Muscle of back (tissue), 3 donors: ENCODE measurements at regions not wholly inside any gene's neighbourhood (a gene's known extent, or its start where the extent isn't known, plus 50 kb on each side); places are given as distances from the start of the nearest gene placed in this dataset.
"Not testable (repeated sequence)": the region's sequence is repeated elsewhere in the genome, so short reads cannot be mapped to it uniquely, and the experiment has no call there.

Experiments used
- DNase-seq, 3 donors: peaks; one replicate each; pipeline versions ENCODE4 v3.0.0 to v3.0.0-alpha.2; 2013

- no peak for DNase-seq
Observed at GRCh38 chr3:20484126-20484525, 298.1 kb upstream of the SGO1 start.

DNA sequence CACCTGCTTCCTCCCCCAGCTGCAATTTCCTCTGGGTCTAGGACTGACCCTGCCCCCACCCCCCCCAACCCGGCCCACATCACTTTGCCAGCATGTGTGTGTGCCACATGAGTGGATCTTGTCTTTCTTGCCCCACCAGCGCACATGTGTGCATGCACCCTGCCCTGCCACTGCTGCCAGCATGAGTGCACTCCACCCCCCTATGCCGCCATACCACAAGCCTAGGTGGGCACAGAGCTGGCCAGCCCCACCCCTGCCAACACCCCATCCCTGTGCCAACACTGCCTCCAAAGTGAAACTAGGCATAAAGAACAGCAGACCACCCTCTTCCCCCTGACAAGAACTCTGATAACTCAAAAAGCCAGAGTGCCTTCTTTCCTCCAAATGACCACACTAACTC, 296.3 kb upstream of the SGO1 start:
- no peak for DNase-seq

- DNase-seq = peak; percentile 7 to 42 (median 27)
Observed at GRCh38 chr3:20480786-20481365, 294.9 kb upstream of the SGO1 start.

DNA sequence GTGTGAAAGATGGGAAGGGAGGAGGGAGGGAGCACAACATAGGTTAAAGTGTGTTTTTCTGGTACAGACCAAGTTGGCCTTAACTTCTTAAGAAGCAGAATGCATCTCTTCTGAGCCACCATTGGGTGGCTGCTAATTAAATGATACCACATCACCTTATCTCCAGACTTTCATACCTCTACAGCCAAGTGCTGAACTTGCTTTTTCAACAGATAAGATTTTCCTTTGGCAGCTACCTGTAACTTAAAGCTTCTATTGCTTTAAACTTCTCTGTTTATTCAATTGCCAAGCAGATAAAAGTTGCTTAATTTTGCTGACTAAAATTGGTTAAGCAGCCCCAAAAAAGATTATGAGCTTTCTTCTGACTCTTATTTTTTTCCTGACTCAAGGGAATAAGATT, 292.4 kb upstream of the SGO1 start:
- DNase-seq = no peak

DNA sequence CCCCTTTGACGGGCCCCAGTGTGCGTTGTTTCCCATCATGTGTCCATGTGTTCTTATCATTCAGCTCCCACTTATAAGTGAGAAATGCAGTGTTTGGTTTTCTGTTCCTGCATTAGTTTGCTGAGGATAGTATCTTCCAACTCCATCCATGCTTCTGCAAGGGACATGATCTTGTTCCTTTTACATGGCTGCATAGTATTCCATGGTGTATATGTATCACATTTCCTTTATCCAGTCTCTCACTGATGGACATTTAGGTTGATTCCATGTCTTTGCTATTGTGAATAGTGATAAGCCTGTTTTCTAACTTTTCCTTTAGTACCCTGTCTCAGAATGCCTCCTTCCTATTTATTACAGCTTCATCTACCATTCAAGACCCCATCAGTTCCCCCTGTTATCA, 278.2 kb upstream of the SGO1 start:
- DNase-seq = not testable (repeated sequence)

GRCh38 chr3:20462723-20463122, 276.7 kb upstream of the SGO1 start:
- no peak for DNase-seq

GRCh38 chr3:20462226-20462625, 276.2 kb upstream of the SGO1 start:
- DNase-seq = no peak

DNA sequence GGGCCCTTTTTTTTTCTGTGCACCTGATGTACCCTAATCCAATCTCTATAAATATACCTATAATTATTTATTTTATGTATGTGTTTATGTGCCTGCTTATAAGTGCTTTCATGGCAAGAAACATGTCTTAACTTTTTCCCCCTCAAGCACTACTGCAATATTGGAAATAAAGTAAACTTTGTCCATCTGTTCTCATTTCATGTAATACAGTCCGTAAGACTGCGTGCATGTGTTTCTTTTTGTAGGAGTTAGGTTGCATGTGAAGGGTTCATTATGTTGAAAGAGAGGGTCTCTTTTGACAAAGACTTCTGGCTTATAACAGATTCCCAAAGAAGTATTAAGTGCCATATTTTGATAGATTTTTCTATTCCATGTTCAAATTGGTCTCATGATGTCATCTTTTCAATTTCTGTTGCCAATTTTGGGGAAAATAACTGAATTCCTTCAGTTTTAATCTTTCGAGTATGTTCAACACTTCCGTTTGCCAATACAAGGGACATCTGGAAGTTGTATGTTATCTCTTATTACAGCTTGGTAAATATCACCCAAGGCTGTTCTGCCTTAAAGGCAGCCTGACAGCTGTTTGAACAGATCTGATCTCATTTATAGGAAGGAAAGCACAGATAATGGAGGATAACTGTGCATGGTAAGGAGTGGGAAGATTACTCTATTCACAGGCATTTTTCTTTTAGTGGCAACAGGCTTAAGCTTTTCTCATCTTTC, 273.1 kb upstream of the SGO1 start:
- DNase-seq = peak; percentile 36 to 79 (median 55)

- DNase-seq = no peak
Observed at GRCh38 chr3:20456511-20456910, 270.5 kb upstream of the SGO1 start.

- no peak for DNase-seq
Observed at GRCh38 chr3:20451170-20451569, 265.2 kb upstream of the SGO1 start.

- no peak for DNase-seq
Observed at GRCh38 chr3:20450611-20451010, 264.6 kb upstream of the SGO1 start.

- no peak for DNase-seq
Observed at GRCh38 chr3:20442846-20443245, 256.8 kb upstream of the SGO1 start.

- not testable (repeated sequence) for DNase-seq
Observed at GRCh38 chr3:20427268-20427667, 241.3 kb upstream of the SGO1 start.

- no peak for DNase-seq
Observed at GRCh38 chr3:20425138-20425537, 239.1 kb upstream of the SGO1 start.

GRCh38 chr3:20424086-20424485, 238.1 kb upstream of the SGO1 start:
- DNase-seq = peak in 2 of 3 donors; percentile 53 to 68

- DNase-seq = no peak
Observed at GRCh38 chr3:20422391-20422790, 236.4 kb upstream of the SGO1 start.

DNA sequence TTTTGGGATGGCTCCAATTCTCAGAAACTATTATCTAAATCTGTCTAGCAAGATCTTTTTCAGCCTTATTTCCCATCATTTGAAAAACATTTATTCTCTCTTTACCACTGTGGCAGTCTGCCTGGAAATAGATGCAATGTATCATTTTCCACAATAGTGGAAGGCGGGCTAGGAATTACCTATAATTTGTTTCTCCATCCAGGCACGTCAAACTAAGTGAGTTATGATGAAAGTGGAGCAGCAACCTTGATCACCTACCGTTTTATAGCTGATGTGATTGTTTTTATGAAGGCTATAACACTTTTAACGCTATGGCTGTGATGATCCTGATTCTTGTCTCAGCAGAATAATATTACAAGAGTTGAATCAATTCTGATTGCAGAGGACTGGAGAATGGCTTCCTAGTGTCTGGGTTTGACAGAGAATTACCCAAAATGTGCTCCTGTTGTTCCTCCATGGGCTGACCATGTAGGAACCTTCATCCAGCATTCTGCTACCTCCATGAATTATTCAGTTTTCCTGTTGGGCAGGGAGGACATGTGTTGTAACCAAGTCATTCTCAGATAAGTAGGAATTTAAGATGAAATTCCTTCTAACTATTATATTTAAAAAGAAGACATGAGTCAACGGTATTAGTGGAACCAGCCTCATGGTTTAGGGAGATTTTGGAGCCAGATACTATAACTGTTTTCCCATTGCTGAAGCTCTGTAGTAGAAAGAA, 231.5 kb upstream of the SGO1 start:
- DNase-seq = no peak

DNA sequence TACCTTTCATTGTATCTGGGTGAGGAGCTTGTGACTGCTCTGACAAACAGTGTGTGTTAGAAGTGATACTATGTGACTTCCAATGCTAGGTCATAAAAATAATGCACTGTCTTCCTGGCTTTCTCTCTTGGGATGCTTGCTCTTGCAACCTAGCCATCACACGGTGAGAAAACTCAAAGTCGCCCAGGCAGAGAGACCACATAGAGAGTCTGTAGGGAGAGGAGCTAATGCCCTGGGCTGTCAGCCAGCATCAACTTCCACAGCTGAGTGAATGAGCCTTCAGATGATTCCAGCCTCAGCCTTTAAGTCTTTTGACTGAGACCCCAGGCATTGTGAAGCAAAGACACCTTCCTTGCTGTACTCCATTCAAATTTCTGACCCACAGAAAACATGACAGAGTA, 220.6 kb upstream of the SGO1 start:
- peak in 2 of 3 donors; percentile 26 to 27 for DNase-seq

- DNase-seq = peak in 1 of 3 donors; percentile 60
Observed at GRCh38 chr3:20405744-20406143, 219.7 kb upstream of the SGO1 start.

DNA sequence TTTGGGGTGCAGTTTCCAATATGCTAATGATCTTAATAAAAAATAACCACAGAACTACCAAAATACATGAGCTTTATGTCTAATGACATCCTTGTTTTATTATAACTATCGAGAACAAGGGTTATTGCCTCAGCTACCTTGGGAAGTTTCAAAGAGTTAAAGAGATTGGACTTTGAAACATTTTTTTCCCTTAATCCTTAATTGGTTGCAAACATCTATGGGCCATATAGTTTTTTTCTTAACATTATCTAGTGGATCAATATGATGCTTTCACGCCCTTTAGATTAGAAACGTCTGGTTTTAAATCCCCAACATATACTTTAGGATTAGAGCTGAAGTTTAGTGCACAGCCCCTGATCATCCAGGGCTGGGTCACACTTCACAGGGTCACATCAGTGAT, 219.2 kb upstream of the SGO1 start:
- no peak for DNase-seq

DNA sequence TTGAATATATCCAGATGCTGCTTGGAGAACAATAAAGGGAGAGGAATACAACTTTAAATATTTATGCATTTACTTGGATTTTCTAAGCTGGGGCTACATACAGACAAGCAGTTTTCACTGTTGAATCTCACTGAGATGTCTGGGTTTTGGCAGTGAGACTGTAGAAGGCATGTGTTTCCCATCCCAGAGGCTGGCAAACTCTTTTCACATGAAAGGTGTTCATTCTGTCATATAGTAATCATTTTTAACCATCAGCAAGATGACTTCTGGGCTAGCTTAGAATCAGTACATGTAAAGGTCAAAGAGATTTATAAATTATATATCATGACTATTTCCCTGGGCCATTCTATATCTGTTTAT, 218.7 kb upstream of the SGO1 start:
- no peak for DNase-seq

GRCh38 chr3:20403986-20404740, 218.2 kb upstream of the SGO1 start:
- DNase-seq = no peak

- no peak for DNase-seq
Observed at GRCh38 chr3:20401253-20401652, 215.2 kb upstream of the SGO1 start.
